ENCODE measurements at regions not wholly inside any gene's neighbourhood (a gene's known extent, or its start where the extent isn't known, plus 50 kb on each side); places are given as distances from the start of the nearest gene placed in this dataset.

GRCh38 chr7:155918720-155919390 lies 106.6 kb upstream of the SHH start:
- no peaks in the 10 kb centered on the region for H3K36me3 Mint-ChIP-seq (ENCODE audit: low read depth)
- ChIA-PET POLR2A (no interaction called here), CTCF (no interaction called here)
- no peak overlapping the region for H3K4me3 Mint-ChIP-seq
- DNase-seq (no peak), ATAC-seq (no peak)
- no peaks in the 10 kb centered on the region for H3K4me1 Mint-ChIP-seq (ENCODE audit: low read depth)
- H3K9me3 Mint-ChIP-seq = no peaks in the 10 kb centered on the region
- no peak for TF ChIP-seq CTCF (IDR thresholded peaks at IDR 0.05)
- H3K27ac Mint-ChIP-seq = no peak overlapping the region
- intact Hi-C loops (cut with micrococcal nuclease) = no loop called here
- no peaks in the 10 kb centered on the region for H3K27me3 Mint-ChIP-seq

GRCh38 chr7:155917836-155918430 lies 105.7 kb upstream of the SHH start:
- no peak for DNase-seq
- ChIA-PET CTCF (no interaction called here), POLR2A (no interaction called here)
- no peak for TF ChIP-seq CTCF (IDR thresholded peaks at IDR 0.05)
- no peaks in the 10 kb centered on the region for H3K9me3 Mint-ChIP-seq
- H3K4me3 Mint-ChIP-seq = no peak overlapping the region
- H3K27ac Mint-ChIP-seq = no peak overlapping the region
- H3K27me3 Mint-ChIP-seq = no peaks in the 10 kb centered on the region
- ATAC-seq = no peak
- intact Hi-C loops (cut with micrococcal nuclease) = no loop called here
- no peaks in the 10 kb centered on the region for H3K36me3 Mint-ChIP-seq (ENCODE audit: low read depth)
- no peaks in the 10 kb centered on the region for H3K4me1 Mint-ChIP-seq (ENCODE audit: low read depth)

GRCh38 chr7:155916926-155917655 lies 104.8 kb upstream of the SHH start:
- no peak for DNase-seq
- CTCF ChIA-PET = no interaction called here
- no peak overlapping the region for H3K27ac Mint-ChIP-seq

GRCh38 chr7:155914341-155914740 lies 102.1 kb upstream of the SHH start:
- no peak for TF ChIP-seq CTCF (IDR thresholded peaks at IDR 0.05)
- intact Hi-C loops (cut with micrococcal nuclease) = no loop called here
- no peak for ATAC-seq
- CTCF ChIA-PET = no interaction called here
- H3K4me1 Mint-ChIP-seq (ENCODE audit: low read depth) = no peaks in the 10 kb centered on the region
- peaks cover 14% of the 10 kb centered on the region for H3K9me3 Mint-ChIP-seq
- POLR2A ChIA-PET = no interaction called here
- H3K36me3 Mint-ChIP-seq (ENCODE audit: low read depth) = no peaks in the 10 kb centered on the region
- H3K4me3 Mint-ChIP-seq = no peak overlapping the region
- no peak overlapping the region for H3K27ac Mint-ChIP-seq
- H3K27me3 Mint-ChIP-seq = no peaks in the 10 kb centered on the region
- no peak for DNase-seq

More at GRCh38 chr7:155916926-155917655, 104.8 kb upstream of the SHH start:
- H3K9me3 Mint-ChIP-seq = peaks cover 4% of the 10 kb centered on the region
- H3K36me3 Mint-ChIP-seq (ENCODE audit: low read depth) = no peaks in the 10 kb centered on the region
- ATAC-seq = no peak
- no peaks in the 10 kb centered on the region for H3K27me3 Mint-ChIP-seq
- intact Hi-C loops (cut with micrococcal nuclease) = no loop called here
- TF ChIP-seq CTCF (IDR thresholded peaks at IDR 0.05) = no peak
- POLR2A ChIA-PET = no interaction called here
- H3K4me1 Mint-ChIP-seq (ENCODE audit: low read depth) = no peaks in the 10 kb centered on the region
- no peak overlapping the region for H3K4me3 Mint-ChIP-seq

GRCh38 chr7:155913719-155914118 lies 101.5 kb upstream of the SHH start:
- no peaks in the 10 kb centered on the region for H3K27me3 Mint-ChIP-seq
- no peak overlapping the region for H3K4me3 Mint-ChIP-seq
- intact Hi-C loops (cut with micrococcal nuclease) = no loop called here
- no peak for ATAC-seq
- no peak for DNase-seq
- H3K36me3 Mint-ChIP-seq (ENCODE audit: low read depth) = no peaks in the 10 kb centered on the region
- H3K27ac Mint-ChIP-seq = no peak overlapping the region
- H3K4me1 Mint-ChIP-seq (ENCODE audit: low read depth) = no peaks in the 10 kb centered on the region
- no peak for TF ChIP-seq CTCF (IDR thresholded peaks at IDR 0.05)
- H3K9me3 Mint-ChIP-seq = peaks cover 14% of the 10 kb centered on the region
- CTCF ChIA-PET = no interaction called here
- POLR2A ChIA-PET = no interaction called here
